HEK293T (cell line): ENCODE measurements at regions not wholly inside any gene's neighbourhood (a gene's known extent, or its start where the extent isn't known, plus 50 kb on each side); places are given as distances from the start of the nearest gene placed in this dataset.

Experiments
- ELF4 ChIP-seq: fragments of 450-650 bp; IDR thresholded peaks from 2 replicates; pipeline ENCODE4 v1.6.1; 2017; ENCODE audit warnings: antibody characterized with exemption
- SP1 ChIP-seq: fragments of 450-650 bp; IDR thresholded peaks from 2 replicates; pipeline ENCODE4 v1.6.1; 2017
- TF ChIP-seq, protein P1 (sequence below): fragments of 450-650 bp; IDR thresholded peaks from 2 replicates; pipeline ENCODE4 v1.6.1; 2016

GRCh38 chr2:228913176-228913575, 357.9 kb downstream of the PID1 start:
- no peak for TF ChIP-seq ELF4
- TF ChIP-seq, protein P1, sequence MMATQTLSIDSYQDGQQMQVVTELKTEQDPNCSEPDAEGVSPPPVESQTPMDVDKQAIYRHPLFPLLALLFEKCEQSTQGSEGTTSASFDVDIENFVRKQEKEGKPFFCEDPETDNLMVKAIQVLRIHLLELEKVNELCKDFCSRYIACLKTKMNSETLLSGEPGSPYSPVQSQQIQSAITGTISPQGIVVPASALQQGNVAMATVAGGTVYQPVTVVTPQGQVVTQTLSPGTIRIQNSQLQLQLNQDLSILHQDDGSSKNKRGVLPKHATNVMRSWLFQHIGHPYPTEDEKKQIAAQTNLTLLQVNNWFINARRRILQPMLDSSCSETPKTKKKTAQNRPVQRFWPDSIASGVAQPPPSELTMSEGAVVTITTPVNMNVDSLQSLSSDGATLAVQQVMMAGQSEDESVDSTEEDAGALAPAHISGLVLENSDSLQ: no peak
- no peak for TF ChIP-seq SP1
